ENCODE measurements at regions not wholly inside any gene's neighbourhood (a gene's known extent, or its start where the extent isn't known, plus 50 kb on each side); places are given as distances from the start of the nearest gene placed in this dataset.

DNA sequence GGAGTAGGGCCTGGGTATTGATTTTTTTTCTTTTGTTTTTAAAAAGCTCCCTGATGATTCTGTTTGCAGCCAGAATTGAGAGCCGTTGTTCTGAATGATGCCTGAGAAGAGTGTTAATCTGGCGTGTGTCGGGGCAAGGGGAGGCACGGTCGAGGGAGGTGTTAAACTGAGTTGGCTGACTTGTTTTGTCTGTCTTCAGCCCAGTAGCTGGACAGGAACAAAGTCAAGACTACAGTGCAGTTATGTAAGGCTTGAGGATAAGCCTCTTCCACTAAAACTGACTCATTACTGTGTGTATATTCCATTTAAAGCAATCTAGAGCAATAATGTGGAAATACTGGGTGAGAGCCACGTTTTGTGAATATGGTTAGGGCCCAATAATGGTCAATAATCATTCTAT is 119.0 kb upstream of the DLG1 start:
- TF ChIP-seq, protein P1, sequence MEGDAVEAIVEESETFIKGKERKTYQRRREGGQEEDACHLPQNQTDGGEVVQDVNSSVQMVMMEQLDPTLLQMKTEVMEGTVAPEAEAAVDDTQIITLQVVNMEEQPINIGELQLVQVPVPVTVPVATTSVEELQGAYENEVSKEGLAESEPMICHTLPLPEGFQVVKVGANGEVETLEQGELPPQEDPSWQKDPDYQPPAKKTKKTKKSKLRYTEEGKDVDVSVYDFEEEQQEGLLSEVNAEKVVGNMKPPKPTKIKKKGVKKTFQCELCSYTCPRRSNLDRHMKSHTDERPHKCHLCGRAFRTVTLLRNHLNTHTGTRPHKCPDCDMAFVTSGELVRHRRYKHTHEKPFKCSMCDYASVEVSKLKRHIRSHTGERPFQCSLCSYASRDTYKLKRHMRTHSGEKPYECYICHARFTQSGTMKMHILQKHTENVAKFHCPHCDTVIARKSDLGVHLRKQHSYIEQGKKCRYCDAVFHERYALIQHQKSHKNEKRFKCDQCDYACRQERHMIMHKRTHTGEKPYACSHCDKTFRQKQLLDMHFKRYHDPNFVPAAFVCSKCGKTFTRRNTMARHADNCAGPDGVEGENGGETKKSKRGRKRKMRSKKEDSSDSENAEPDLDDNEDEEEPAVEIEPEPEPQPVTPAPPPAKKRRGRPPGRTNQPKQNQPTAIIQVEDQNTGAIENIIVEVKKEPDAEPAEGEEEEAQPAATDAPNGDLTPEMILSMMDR (conservative IDR thresholded peaks at IDR 0.05; ENCODE audit: low read length): no peak
- TF ChIP-seq EZH2phosphoT487 (IDR thresholded peaks at IDR 0.05; ENCODE audit: borderline replicate concordance, low read depth, low read length): no peak
